Activated CD8-positive, alpha-beta memory T cell treated with anti-CD3 and anti-CD28 coated beads for 1 hour (primary cell): ENCODE measurements at regions not wholly inside any gene's neighbourhood (a gene's known extent, or its start where the extent isn't known, plus 50 kb on each side); places are given as distances from the start of the nearest gene placed in this dataset.
A peak's percentile ranks its signal among the peaks of the same experiment; 100 is the strongest.
"Not testable (repeated sequence)": the region's sequence is repeated elsewhere in the genome, so short reads cannot be mapped to it uniquely, and the experiment has no call there.

ENCODE experiments used
- DNase-seq, 2 donors: peaks; one replicate each; pipeline ENCODE4 v3.0.0-alpha.2; 2020; ENCODE audit warnings: low read depth in 1 of 2; ENCODE audit errors: extremely low read depth in 1 of 2

DNA sequence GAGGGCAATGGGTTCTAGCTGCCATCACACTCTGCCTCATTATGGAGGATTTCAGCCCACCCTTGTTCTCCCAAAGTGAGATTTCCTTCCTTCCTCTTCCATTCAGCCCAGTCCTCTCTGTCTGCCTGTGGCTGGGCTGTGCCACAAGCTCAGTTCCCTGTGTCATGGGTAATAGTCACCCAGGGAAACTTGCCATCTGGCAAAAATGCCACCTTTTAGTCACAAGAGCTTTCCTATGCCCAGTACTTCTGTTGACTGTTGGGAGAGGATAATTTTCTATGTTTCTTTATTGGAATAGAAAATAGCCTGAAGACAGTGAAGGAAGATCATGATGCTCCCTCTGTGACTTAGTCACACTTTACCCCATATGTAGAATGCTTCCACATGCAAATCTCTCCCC, 71.4 kb downstream of the TLR4 start:
- no peak for DNase-seq

DNA sequence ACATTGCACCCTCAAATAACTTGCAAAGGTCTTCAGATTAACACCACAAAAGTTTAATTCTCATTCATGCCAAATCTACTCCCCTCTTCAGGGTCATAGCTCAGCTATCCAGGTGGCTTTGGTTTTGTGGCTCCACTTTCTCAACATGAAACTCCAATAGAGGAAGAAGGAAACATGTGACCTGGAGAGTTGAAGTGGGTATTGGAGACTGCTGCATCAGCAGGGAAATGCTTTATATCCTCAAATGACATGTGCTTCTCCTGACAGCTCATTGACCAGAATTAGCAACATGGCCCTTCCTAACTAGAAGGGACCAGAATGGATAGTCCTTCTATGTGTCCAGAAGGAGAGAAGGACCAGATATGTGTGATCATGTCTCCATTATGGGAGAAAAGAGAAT, 73.6 kb downstream of the TLR4 start:
- no peak for DNase-seq

DNA sequence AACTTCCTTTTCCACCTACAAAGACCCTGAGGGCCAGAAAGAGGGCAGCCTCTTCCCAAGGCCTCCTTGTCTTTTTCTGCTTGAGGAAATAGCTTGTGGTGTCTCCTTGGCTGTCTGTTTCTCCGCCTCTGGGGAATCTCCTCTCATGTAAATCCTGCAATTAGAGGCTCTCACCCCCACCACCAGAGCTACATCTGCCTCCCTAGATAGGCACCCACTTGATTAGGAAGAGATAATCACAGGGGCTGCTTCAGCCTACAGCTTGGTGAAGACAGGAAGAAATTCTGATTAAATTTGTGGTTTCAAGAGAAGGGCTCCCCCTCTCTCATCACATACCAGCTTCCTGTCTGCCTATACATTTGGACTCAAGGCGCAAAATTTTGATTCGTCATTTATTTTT, 75.6 kb downstream of the TLR4 start:
- no peak for DNase-seq

DNA sequence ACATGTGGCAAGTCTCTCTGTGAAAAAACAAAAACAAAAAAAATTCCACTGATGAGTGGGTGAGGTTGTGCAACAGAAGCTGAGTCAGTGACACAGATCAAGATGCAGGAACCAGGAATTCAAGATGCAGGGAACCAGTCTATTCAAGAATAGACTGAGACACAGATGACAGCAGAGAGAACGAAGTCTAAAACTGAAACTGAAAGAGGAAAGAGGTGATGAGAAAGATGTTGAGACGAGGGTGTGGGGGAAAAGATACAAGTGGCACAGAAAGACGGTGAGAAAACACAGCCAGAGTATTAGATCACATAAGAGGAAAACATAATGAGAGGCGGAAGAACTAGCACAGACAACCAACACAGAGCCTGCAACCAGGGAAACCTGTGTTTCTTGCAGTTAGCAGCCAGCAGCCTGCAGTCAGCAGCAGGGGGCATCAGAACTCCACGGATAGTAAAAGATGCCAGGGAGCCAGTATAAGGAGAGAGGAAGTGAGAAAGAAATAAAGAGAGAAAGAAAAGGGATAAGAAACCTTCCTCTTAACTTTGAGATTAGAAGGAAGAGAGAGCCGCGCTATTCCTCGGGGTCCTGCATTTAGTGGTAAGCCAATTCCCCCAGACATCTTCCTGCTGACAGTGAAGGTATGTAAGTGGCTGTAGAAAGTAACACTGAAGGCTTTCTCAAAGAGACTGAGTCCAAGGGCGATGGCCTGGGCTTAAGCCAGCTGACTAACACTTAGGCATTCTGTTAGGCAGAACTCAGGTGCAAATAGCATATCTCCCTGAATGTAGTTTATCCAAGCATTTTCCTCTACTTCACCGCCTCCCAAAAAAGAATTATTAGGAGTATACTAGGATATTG, 79.0 kb downstream of the TLR4 start:
- peak; percentile 17 to 28 for DNase-seq

DNA sequence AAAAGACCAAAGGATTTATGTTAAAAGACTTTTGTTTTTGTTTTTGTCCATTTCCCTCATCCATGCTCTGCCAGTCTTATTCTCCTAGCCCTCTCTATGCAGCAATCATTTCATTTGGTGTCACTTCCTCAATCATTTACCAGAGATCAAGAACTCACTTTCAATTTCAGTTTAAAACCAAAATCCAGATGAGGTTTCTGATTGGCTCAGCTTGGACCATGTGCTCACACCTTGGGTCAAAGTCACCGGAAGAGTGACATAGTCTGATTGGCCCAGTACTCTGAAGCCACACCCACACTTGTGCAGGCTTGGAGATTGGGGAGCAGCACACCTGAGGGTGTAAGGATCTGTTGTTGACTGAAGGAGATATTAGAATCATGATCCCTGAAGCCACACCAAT, 79.6 kb downstream of the TLR4 start:
- no peak for DNase-seq

DNA sequence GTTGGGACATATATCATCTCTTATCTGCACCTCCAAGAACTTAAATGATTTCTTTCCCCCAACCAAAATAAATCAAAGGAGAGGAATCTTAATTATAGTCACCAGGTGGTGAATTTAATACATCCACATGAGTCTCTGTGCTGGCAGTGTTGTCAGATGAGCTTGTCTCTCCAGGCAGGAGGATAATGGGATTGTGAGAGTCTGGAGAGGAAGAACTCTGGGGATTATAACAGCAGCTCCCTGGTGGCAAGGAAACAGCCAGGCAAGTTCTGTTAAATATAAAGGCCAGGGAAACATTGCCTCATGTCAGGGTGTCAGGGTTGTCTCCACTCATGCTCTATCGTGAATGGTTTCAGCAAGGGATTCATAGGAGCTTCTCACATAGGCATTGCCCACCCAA, 80.8 kb downstream of the TLR4 start:
- no peak for DNase-seq

DNA sequence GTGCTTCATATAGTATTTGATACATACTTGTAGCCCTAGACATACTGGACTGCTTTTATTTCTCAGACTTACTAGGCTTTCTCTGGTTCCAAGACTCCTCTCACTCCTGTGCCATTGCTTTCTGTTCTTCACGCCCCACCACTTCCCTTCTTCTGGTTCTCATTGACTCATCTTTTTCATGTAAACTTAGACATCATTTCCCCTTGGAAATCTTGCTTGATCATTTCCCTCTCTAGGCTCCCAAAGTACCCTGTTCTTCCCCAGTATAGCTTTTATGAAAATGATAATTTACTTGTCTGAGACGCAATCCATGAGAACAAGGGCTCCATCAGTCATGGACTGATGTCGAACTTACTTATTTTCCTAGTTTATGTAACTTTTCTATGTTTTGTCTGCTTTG, 83.5 kb downstream of the TLR4 start:
- DNase-seq, result no peak

DNA sequence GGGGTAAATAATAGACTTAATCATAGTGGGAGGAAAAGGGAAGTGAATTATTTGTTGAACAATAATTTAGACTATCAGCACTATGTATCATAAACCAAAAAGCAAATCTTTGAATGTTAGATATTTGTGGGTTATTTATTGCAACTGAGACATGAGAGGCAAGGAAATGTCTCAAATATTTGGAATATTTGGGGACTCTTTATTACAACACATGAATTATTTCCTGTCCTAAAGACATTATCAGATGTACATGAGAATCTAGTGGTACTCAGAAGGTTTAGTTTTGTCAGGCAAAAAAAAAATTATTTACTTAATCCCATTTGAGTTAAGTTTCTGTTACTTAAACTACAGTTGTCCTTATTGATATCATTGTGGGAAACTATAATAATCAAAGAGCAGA, 91.1 kb downstream of the TLR4 start:
- no peak for DNase-seq

DNA sequence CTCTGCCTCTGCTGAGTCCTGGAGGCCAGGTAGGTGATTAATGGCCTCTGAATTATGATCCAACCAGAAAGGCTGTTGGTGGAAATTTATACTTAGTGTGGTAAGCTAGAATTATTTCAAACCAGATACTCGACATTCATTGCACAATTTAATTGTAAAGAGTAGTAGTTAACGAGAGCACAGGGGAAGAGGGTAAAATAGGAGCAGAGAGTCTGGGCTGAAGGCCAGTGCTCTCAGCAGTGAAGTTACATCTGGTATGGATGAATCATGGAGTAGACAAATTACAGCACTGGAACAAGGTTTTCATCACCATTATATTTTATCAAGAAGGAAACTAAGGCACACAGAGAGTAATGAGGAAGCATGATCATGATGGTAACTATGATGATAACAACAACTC, 92.5 kb downstream of the TLR4 start:
- no peak for DNase-seq

DNA sequence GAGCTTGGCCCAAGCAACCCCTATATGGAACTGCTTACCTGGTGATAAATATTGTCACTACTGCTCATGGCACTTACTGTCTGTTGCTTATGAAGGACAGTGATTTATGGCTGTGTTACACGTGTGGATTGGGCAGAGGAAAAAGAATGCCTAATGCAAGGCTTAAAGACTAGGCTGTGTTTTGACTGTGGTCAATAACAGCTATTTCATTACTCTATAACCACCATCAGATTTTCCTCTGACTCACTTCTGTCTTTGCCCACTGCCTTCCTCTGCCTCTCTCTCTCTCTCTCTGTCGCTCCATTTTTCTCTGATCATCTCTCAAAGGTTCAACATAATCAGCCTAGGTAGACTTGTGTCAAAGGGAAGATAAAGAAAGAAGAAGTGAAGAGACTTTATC, 96.2 kb downstream of the TLR4 start:
- no peak for DNase-seq

DNA sequence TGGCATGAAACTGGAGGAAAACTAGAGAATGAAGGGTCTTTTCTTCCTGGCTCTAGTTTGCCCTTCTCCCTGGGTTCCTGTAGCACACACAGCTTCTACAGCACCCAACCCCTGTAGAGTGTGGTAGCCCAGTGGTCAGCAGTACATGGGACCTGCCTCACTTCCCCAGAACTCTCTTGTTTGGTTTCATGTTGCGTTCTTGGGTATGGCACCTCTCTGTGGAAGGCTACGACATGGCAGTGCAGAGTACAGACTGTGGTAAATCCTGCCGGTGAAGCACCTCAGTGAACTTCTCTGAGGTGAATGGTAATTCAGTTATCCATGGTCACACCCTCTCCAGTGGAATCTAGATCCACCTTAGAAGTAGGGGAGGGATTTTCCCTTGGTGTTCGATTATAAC, 105.5 kb downstream of the TLR4 start:
- DNase-seq, result no peak

DNA sequence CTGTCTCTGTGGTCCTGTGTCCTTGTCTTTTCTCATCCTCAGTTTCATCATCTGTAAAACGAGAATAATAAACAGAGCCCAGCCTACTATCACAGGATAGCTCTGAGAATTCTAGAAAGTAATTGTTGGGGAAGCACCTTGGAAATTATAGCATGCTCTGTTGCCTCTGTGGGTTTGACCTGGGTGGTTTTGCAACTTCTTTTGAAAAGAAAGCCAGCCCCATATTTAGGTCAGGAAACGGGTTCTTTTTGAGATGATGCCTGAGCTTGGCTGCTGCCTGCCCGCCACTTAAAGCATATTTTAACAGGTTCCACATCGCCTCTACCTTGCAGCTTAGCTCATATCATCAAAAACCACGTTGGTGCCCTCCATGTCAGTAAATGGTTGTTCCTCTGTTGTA, 111.1 kb downstream of the TLR4 start:
- DNase-seq, result no peak

DNA sequence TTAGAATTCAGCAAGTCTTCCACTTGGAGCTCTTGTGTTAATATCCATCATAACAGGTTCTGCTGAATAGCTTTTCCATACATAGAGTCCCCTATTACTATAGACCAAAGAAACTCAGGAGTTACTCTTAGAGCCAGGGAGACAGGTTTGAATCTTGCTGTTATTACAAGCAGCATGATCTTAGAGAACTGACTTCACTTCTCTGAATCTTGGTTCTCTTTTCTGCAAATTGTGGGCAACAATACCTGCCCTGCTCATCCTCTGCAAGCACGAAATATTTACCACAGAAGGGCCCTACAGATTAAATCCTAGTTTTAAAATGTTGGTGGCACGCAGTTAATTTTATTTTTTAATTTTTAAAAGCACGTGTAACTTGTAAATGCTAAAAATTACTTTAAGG, 111.7 kb downstream of the TLR4 start:
- DNase-seq, result no peak

DNA sequence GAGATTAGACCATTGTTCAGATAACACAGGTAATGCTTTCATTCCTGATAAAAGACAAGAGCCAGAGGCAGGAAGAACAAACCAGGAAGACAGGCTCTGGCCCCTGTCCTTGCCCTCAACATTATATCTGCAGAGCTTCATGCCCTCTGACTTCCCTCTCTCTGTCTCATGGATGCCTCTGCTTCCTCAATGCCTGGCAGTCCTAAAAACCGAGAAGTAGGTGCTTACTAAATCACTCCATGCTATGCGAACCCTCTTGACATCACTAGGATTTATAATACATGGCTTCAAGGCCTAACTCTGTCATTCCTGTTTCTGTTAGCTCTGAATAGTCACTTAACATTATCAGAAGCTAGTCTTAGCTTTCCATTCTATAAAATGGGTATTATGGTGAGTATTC, 117.8 kb downstream of the TLR4 start:
- no peak for DNase-seq

DNA sequence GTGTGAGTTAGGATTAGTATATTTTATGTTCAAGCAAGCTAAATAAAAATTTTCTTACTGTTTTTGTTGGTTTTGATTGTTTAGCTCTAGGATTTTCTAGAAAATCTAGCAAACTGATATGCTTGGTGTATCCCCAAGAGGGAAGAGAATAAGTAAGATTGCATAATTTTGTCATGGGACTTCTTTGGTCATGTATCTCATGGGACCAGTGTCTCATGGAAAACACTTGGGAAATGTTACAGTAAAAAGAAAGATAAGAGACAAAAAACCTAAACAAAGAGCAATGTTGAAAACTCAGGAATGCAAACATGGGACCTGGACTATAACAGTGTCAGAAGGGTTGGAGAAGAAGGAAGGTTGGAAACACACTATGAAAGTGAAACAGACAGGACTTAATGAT, 119.4 kb downstream of the TLR4 start:
- DNase-seq, result no peak

DNA sequence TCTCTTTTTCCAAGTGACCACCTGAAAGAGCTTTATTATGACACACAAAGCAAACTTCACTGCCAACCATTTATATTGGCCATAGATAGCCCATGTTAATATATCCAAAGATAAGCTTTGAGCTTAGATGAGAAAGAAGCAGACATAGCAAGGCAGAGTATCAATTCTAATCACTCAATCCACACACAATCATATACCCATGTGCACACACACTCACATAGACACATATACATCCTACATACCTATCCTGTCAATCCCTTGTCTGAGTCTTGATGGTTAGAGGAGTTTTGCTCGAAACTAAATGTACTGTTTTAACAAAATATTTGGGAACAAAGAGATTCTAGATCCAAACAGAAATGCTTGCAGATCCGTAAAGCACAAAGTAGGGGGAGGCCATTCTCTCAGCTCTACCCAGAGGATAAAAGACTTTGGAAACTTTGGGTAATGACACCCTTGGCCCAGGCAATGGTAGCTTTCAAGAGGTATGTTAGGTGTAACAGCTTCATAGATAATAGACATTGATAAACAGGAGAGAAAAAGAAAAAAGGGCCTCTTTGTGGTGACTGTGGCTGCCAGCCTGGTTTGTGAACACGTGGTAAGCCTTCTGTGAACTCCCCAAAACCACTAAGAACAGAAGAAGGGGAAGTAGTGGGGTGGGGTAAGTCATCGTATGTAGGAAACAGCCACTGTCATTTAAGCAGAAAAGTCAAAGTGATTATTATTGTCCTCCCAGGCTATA, 121.6 kb downstream of the TLR4 start:
- peak in 1 of 2 donors; percentile 7 for DNase-seq

DNA sequence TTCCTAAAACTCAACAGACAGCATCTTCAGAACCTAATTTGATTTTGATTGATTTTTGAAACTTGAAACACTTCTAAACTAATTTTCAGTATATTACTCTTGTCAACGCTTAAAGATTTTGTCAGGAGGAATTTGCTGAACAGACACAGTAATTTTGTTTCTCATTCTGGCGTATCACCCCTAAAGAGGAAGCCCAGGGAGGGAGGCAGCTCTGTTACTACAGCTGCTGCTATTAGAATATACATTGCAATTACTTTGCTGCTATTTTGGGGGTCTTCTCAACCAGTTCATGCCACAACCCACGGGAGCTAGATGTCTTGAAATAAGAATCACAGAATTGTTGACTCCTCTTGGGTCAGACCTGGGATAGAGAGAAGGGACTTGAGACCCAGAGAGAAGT, 122.6 kb downstream of the TLR4 start:
- no peak for DNase-seq

DNA sequence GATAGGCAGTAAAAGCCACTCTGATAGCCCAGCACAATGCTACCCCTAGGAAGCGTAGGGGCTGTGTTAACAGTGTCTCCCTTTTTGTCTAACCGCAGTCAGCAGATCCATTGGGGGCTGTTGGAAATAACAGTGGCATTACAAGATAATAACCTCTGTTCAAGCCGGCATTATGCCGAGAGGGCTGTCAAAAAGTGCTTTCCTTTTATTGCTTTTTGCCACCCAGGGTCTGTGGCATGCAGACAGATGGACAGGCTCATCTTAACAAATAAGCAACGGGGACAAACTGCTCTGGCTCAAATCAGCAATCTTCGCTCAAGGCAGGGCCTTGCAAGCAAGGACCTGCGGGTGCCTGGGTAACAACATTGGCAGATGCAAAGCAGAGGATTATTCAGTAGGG, 123.3 kb downstream of the TLR4 start:
- DNase-seq, result no peak

DNA sequence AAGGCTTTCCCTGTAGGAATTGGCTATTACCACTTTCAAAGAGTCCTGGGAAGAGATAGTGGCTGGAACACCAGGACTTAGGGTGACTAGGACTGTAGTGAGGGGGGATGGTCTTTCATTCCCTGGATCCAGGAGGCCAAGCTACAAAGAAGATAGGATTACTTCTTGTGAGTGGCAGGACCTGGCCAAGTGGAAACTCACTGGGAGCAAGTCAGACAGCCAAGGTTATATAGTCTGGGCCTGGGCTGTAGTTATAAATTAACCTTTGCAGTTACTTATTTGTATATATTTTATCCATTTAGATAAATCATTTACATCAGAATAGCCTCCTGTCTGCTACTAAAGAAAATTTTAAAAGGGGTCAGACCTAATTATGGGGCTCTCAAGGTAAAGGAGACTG, 124.3 kb downstream of the TLR4 start:
- DNase-seq, result no peak

DNA sequence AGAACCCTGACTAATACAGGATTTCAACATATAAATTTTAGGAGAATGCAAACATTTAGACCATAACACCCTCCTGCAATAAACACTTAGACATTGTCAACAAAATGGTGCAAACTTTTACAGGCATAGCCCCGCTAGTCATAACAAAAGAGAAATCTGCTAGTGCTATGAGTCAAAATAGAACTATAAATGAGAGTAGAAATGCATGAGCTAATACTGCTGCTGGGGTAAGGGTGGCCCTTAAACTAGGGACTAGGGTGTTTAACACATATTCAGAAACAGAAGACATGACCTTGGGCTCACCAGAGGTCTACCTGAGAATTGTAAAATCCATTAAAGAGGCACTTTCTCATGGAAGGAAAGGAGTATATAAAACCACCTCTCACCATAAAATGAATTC, 131.6 kb downstream of the TLR4 start:
- DNase-seq, result no peak

DNA sequence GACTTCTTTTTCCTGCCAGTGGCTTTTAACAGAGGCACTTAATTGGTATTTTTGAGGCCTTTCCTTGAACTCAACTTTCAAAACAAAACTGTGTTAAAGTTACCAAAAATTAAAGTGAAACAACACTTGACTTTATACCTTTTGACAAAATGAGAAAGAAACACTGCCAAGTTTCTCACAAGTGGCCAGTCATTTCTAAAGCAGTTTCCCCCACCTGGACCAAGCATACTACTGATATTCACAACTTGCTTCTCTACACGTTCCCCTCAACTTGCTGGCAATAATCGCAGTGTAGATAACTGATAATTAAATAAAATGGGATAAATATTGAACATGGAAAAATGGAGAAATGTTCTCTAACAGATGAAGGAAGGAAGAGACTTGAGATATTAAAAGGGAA, 135.7 kb downstream of the TLR4 start:
- no peak for DNase-seq

DNA sequence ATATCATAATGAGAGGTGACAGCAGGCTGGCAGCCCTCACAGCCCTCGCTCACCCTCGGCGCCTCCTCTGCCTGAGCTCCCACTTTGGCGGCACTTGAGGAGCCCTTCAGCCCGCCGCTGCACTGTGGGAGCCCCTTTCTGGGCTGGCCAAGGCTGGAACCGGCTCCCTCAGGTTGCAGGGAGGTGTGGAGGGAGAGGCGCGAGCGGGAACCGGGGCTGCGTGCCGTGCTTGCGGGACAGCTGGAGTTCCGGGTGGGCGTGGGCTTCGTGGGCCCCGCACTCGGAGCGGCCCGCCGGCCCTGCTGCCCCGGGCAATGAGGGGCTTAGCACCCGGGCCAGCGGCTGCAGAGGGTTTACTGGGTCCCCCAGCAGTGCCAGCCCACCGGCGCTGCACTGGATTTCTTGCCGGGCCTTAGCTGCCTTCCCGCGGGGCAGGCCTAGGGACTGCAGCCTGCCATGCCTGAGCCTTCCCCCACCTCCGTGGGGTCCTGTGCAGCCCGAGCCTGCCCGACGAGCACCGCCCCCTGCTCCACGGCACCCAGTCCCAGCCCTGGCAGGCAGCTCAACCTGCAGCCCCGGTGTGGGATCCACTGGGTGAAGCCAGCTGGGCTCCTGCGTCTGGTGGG, 147.7 kb downstream of the TLR4 start:
- DNase-seq, result not testable (repeated sequence)
